DMS153 (cell line): ENCODE measurements at regions not wholly inside any gene's neighbourhood (a gene's known extent, or its start where the extent isn't known, plus 50 kb on each side); places are given as distances from the start of the nearest gene placed in this dataset.
"Not testable (repeated sequence)": the region's sequence is repeated elsewhere in the genome, so short reads cannot be mapped to it uniquely, and the experiment has no call there.

ENCODE experiments used
- DNase-seq: peaks from one replicate; lab custom pipeline; 2025; lab: John Stamatoyannopoulos, UW

- DNase-seq: no peak
Measured at GRCh38 chr6:40152196-40152595, 217.9 kb upstream of the MOCS1 start.

- no peak for DNase-seq
Measured at GRCh38 chr6:40148882-40149573, 214.8 kb upstream of the MOCS1 start.

- DNase-seq: no peak
Measured at GRCh38 chr6:40146902-40147301, 212.6 kb upstream of the MOCS1 start.

- DNase-seq: no peak
Measured at GRCh38 chr6:40139447-40139846, 205.2 kb upstream of the MOCS1 start.

GRCh38 chr6:40138273-40138720, 204.0 kb upstream of the MOCS1 start:
- DNase-seq: no peak

- DNase-seq: no peak
Measured at GRCh38 chr6:40135491-40136072, 201.3 kb upstream of the MOCS1 start.

- DNase-seq: not testable (repeated sequence)
Measured at GRCh38 chr6:40133981-40134380, 199.7 kb upstream of the MOCS1 start.

- no peak for DNase-seq
Measured at GRCh38 chr6:40131675-40132074, 197.4 kb upstream of the MOCS1 start.

GRCh38 chr6:40128127-40128526, 193.9 kb upstream of the MOCS1 start:
- no peak for DNase-seq

- DNase-seq: no peak
Measured at GRCh38 chr6:40125680-40126394, 191.6 kb upstream of the MOCS1 start.

GRCh38 chr6:40124924-40125323, 190.7 kb upstream of the MOCS1 start:
- no peak for DNase-seq

- DNase-seq: no peak
Measured at GRCh38 chr6:40116832-40117231, 182.6 kb upstream of the MOCS1 start.

- DNase-seq: no peak
Measured at GRCh38 chr6:40112350-40112749, 178.1 kb upstream of the MOCS1 start.

GRCh38 chr6:40108736-40109135, 174.5 kb upstream of the MOCS1 start:
- DNase-seq: no peak

- no peak for DNase-seq
Measured at GRCh38 chr6:40106840-40107239, 172.6 kb upstream of the MOCS1 start.

GRCh38 chr6:40098774-40099173, 164.5 kb upstream of the MOCS1 start:
- DNase-seq: no peak

- no peak for DNase-seq
Measured at GRCh38 chr6:40097590-40097989, 163.3 kb upstream of the MOCS1 start.

- no peak for DNase-seq
Measured at GRCh38 chr6:40083141-40083920, 149.1 kb upstream of the MOCS1 start.

- no peak for DNase-seq
Measured at GRCh38 chr6:40082278-40083043, 148.2 kb upstream of the MOCS1 start.

GRCh38 chr6:40077736-40078135, 143.5 kb upstream of the MOCS1 start:
- DNase-seq: no peak

- no peak for DNase-seq
Measured at GRCh38 chr6:40077315-40077714, 143.1 kb upstream of the MOCS1 start.
